DMS153 treated with DMSO at 0.1 percent for 48 hours (cell line): ENCODE measurements at regions not wholly inside any gene's neighbourhood (a gene's known extent, or its start where the extent isn't known, plus 50 kb on each side); places are given as distances from the start of the nearest gene placed in this dataset.

ENCODE experiments used
- DNase-seq: peaks from one replicate; lab custom pipeline; 2025; ENCODE audit not compliant: unreplicated experiment; lab: John Stamatoyannopoulos, UW

- DNase-seq = no peak
Measured at GRCh38 chr5:92468295-92468694, 1085.2 kb upstream of the ARRDC3 start.

- no peak for DNase-seq
Measured at GRCh38 chr5:92467695-92468094, 1084.6 kb upstream of the ARRDC3 start.

- no peak for DNase-seq
Measured at GRCh38 chr5:92460505-92460904, 1077.4 kb upstream of the ARRDC3 start.

GRCh38 chr5:92459654-92460053 lies 1076.5 kb upstream of the ARRDC3 start:
- DNase-seq = no peak

- no peak for DNase-seq
Measured at GRCh38 chr5:92455011-92455410, 1071.9 kb upstream of the ARRDC3 start.

GRCh38 chr5:92444888-92445287 lies 1061.8 kb upstream of the ARRDC3 start:
- DNase-seq = no peak

- DNase-seq = no peak
Measured at GRCh38 chr5:92435781-92436180, 1052.7 kb upstream of the ARRDC3 start.

GRCh38 chr5:92429646-92430045 lies 1046.5 kb upstream of the ARRDC3 start:
- no peak for DNase-seq

GRCh38 chr5:92428415-92428814 lies 1045.3 kb upstream of the ARRDC3 start:
- no peak for DNase-seq

GRCh38 chr5:92424785-92425426 lies 1041.8 kb upstream of the ARRDC3 start:
- no peak for DNase-seq

GRCh38 chr5:92421942-92422341 lies 1038.8 kb upstream of the ARRDC3 start:
- DNase-seq = no peak

- no peak for DNase-seq
Measured at GRCh38 chr5:92421196-92421595, 1038.1 kb upstream of the ARRDC3 start.

GRCh38 chr5:92419261-92419660 lies 1036.1 kb upstream of the ARRDC3 start:
- no peak for DNase-seq

GRCh38 chr5:92418341-92418740 lies 1035.2 kb upstream of the ARRDC3 start:
- DNase-seq = no peak

GRCh38 chr5:92409134-92409533 lies 1026.0 kb upstream of the ARRDC3 start:
- DNase-seq = no peak

- DNase-seq = no peak
Measured at GRCh38 chr5:92402956-92403702, 1020.0 kb upstream of the ARRDC3 start.

- no peak for DNase-seq
Measured at GRCh38 chr5:92402045-92402444, 1018.9 kb upstream of the ARRDC3 start.

GRCh38 chr5:92401492-92401891 lies 1018.4 kb upstream of the ARRDC3 start:
- DNase-seq = no peak

GRCh38 chr5:92394936-92395335 lies 1011.8 kb upstream of the ARRDC3 start:
- DNase-seq = no peak

GRCh38 chr5:92390657-92391056 lies 1007.5 kb upstream of the ARRDC3 start:
- DNase-seq = no peak

- no peak for DNase-seq
Measured at GRCh38 chr5:92380069-92380770, 997.1 kb upstream of the ARRDC3 start.

GRCh38 chr5:92378966-92379611 lies 996.0 kb upstream of the ARRDC3 start:
- DNase-seq = no peak
